K562 (cell line): ENCODE measurements at regions not wholly inside any gene's neighbourhood (a gene's known extent, or its start where the extent isn't known, plus 50 kb on each side); places are given as distances from the start of the nearest gene placed in this dataset.

Experiments used
- ATAC-seq: fragments of 200-7000 bp; cut with Tn5 transposase; 3 replicates; pipeline ENCODE4 v1.9.1; 2020; ENCODE audit warnings: moderate library complexity
- BruUV-seq: library from RNA; stranded (reverse); fragments of 400-500 nt; replicated peaks from 2 replicates; lab custom pipeline; 2021; lab: Mats Ljungman, UMichigan
- CTCF ChIA-PET: fragments of 300-600 bp; formaldehyde crosslinking; extraction: SDS; loops from one replicate; lab custom pipeline; 2021; ENCODE audit warnings: low intra/inter-chr PET ratio; lab: Yijun Ruan, JAX
- POLR2A ChIA-PET: fragments of 300-600, 350-650 bp; sonication (Branson Sonifier 250); formaldehyde crosslinking; extraction: SDS; loops from one replicate; lab custom pipeline; 2021; ENCODE audit warnings: antibody characterized with exemption, inconsistent platforms; lab: Yijun Ruan, JAX
- DNase-seq, 4 experiments: peaks; one replicate each; pipeline versions ENCODE4 v3.0.0 to v3.0.0-alpha.2; 2011 to 2018; ENCODE audit warnings: low spot score in 3 of 4, mixed read lengths in 3 of 4; ENCODE audit errors: extremely low read depth in 1 of 4
- FAIRE-seq: peaks from 2 replicates; lab custom pipeline; 2011; peaks lifted over from hg19 to GRCh38; lab: Jason Lieb, UNC
- H2AFZ ChIP-seq: 2 replicates; pipeline ENCODE4 v1.6.0; 2011; ENCODE audit warnings: low read depth, low read length, control low read depth, inconsistent platforms
- H3K27ac ChIP-seq: fragments of 200-600 bp; 3 replicates; pipeline ENCODE4 v1.8.0; 2011; ENCODE audit warnings: low read depth, mild to moderate bottlenecking, control low read depth, inconsistent platforms, low read length, moderate library complexity, mixed read lengths; ENCODE audit errors: extremely low read depth
- H3K27me3 ChIP-seq, 2 experiments: fragments of 300-600 bp in 1 of 2; 2 replicates in 1 of 2; 3 replicates in 1 of 2; pipeline versions ENCODE4 v1.6.0 to v1.8.0; 2011; ENCODE audit warnings: inconsistent platforms in 2 of 2, low read length in 2 of 2, mild to moderate bottlenecking in 1 of 2, mixed read lengths in 1 of 2, moderate library complexity in 1 of 2; ENCODE audit not compliant: control insufficient read depth in 2 of 2, insufficient read depth in 2 of 2
- H3K36me3 ChIP-seq: fragments of 300-600 bp; 3 replicates; pipeline ENCODE4 v1.8.0; 2011; ENCODE audit warnings: mild to moderate bottlenecking, low read length, inconsistent platforms; ENCODE audit not compliant: control insufficient read depth, insufficient read depth
- H3K4me1 ChIP-seq, 2 experiments: fragments of 200-600 bp in 1 of 2; replicated peaks in 1 of 2; 2 replicates in 1 of 2; 3 replicates in 1 of 2; pipeline versions ENCODE4 v1.5.1 to v1.8.0; 2011; ENCODE audit warnings: inconsistent platforms in 2 of 2, low read length in 2 of 2, mild to moderate bottlenecking in 1 of 2, mixed read lengths in 1 of 2, moderate library complexity in 1 of 2; ENCODE audit not compliant: control insufficient read depth in 2 of 2, insufficient read depth in 2 of 2
- H3K4me2 ChIP-seq: 2 replicates; pipeline ENCODE4 v1.6.1; 2011; ENCODE audit warnings: low read length, control low read depth, inconsistent platforms, mixed read lengths; ENCODE audit not compliant: insufficient read depth
- H3K4me3 ChIP-seq: fragments of 200-600 bp; sonication (generic), shearing (Covaris generic); 2 replicates; pipeline ENCODE4 v1.5.1; 2016; ENCODE audit warnings: control low read depth, inconsistent platforms
- H3K79me2 ChIP-seq: fragments of 200-600 bp; 3 replicates; pipeline ENCODE4 v1.8.0; 2011; ENCODE audit warnings: low read length, inconsistent platforms; ENCODE audit not compliant: control insufficient read depth, insufficient read depth
- H3K9ac ChIP-seq, 2 experiments: 2 replicates each; pipeline versions ENCODE4 v1.6.0 to v1.6.1; 2011; ENCODE audit warnings: low read depth in 2 of 2, low read length in 2 of 2, control low read depth in 1 of 2, inconsistent platforms in 1 of 2, mild to moderate bottlenecking in 1 of 2, mixed read lengths in 1 of 2; ENCODE audit not compliant: insufficient read depth in 1 of 2
- H3K9me1 ChIP-seq: one replicate; pipeline ENCODE4 v1.6.0; 2011; ENCODE audit warnings: inconsistent platforms, mild to moderate bottlenecking, low read length, moderate library complexity; ENCODE audit not compliant: control insufficient read depth, insufficient read depth
- H3K9me3 ChIP-seq: replicated peaks from 2 replicates; pipeline ENCODE4 v1.5.1; 2011; ENCODE audit warnings: low read depth, low read length, inconsistent platforms; ENCODE audit not compliant: control insufficient read depth, insufficient read depth
- H4K20me1 ChIP-seq: replicated peaks from 2 replicates; pipeline ENCODE4 v1.6.1; 2011; ENCODE audit warnings: low read length, inconsistent platforms, mixed read lengths; ENCODE audit not compliant: control insufficient read depth, insufficient read depth
- CCAR2 ChIP-seq: fragments of 200-400 bp; formaldehyde crosslinking; IDR thresholded peaks from 2 replicates; pipeline ENCODE4 v1.6.1; 2017; ENCODE audit warnings: mild to moderate bottlenecking, low read depth, low read length
- HDGF ChIP-seq: fragments of 450-650 bp; IDR thresholded peaks from 2 replicates; pipeline ENCODE4 v1.6.1; 2016
- HINFP ChIP-seq: fragments of 450-650 bp; conservative IDR thresholded peaks from 2 replicates; pipeline ENCODE4 v1.6.1; 2016; ENCODE audit warnings: missing genetic modification characterization, low read depth, mild to moderate bottlenecking, control low read depth, missing compliant biosample characterization
- JUND ChIP-seq, 2 experiments: IDR thresholded peaks; 2 replicates in 1 of 2; 3 replicates in 1 of 2; pipeline ENCODE4 v1.6.1; 2011; ENCODE audit warnings: borderline replicate concordance in 2 of 2, low read depth in 2 of 2, low read length in 2 of 2, improper control_type of control experiment in 1 of 2, missing biosample characterization in 1 of 2, missing genetic modification characterization in 1 of 2, missing genetic modification reagents in 1 of 2
- NR3C1 ChIP-seq: sonication (generic); formaldehyde crosslinking; IDR thresholded peaks from 2 replicates; pipeline ENCODE4 v1.8.1; 2022; ENCODE audit warnings: missing genetic modification reagents
- PTRF ChIP-seq: fragments of 450-650 bp; IDR thresholded peaks from 2 replicates; pipeline ENCODE4 v1.6.1; 2016; ENCODE audit warnings: mild to moderate bottlenecking, missing genetic modification characterization, missing compliant biosample characterization
- RHOXF2B ChIP-seq: fragments of 250-450 bp; sonication (Bioruptor Pico); conservative IDR thresholded peaks from 2 replicates; pipeline ENCODE4 v1.5.1; 2021
- STAT5B ChIP-seq: fragments of 250-450 bp; sonication (Bioruptor Pico); IDR thresholded peaks from 2 replicates; pipeline ENCODE4 v1.8.0; 2021; ENCODE audit warnings: mild to moderate bottlenecking, inconsistent platforms
- XRCC3 ChIP-seq: fragments of 450-650 bp; IDR thresholded peaks from 2 replicates; pipeline ENCODE4 v1.6.1; 2017; ENCODE audit warnings: mild to moderate bottlenecking, moderate library complexity
- ZFP1 ChIP-seq: fragments of 450-650 bp; formaldehyde crosslinking; IDR thresholded peaks from 2 replicates; pipeline ENCODE4 v1.4.0; 2020; ENCODE audit warnings: mild to moderate bottlenecking, mixed read lengths
- ZKSCAN1 ChIP-seq: fragments of 150-350 bp; IDR thresholded peaks from 2 replicates; pipeline ENCODE4 v1.6.1; 2016; ENCODE audit warnings: low read depth, low read length
- ZNF318 ChIP-seq, 2 experiments: fragments of 450-650 bp; IDR thresholded peaks; 2 replicates each; pipeline ENCODE4 v1.6.1; 2016; ENCODE audit warnings: mild to moderate bottlenecking in 2 of 2, borderline replicate concordance in 1 of 2, low read depth in 1 of 2, moderate library complexity in 1 of 2
- WGBS: fragments of 100-300 bp; shearing (Covaris generic); methylation state at CpG from one replicate; pipeline ENCODE4 v1.1.6; 2016; ENCODE audit warnings: low coverage, mixed read lengths; ENCODE audit not compliant: insufficient coverage; ENCODE audit errors: missing lambda C conversion rate; 5-methylcytosine and 5-hydroxymethylcytosine counted together
- in situ Hi-C: fragments of 300-500 bp; cut with MboI; formaldehyde crosslinking; loops from 4 replicates; pipeline ENCODE4 v1.15.0; 2018; ENCODE audit warnings: inconsistent platforms, mixed read lengths
- intact Hi-C: fragments of 100-400 bp; cut with micrococcal nuclease; formaldehyde crosslinking; loops from 2 replicates; pipeline ENCODE4 v1.14.2; 2022
- TF ChIP-seq, protein P1 (sequence below): fragments of 250-450 bp; sonication (Bioruptor Pico); IDR thresholded peaks from 2 replicates; pipeline ENCODE4 v1.4.0; 2020; ENCODE audit warnings: borderline replicate concordance

GRCh38 chr4:135368831-135369230 is 1167.2 kb upstream of the PABPC4L start:
- H2AFZ ChIP-seq: no peak overlapping the region
- no peak for ATAC-seq
- no peaks in the 10 kb centered on the region for H3K36me3 ChIP-seq
- H3K9me3 ChIP-seq: no peaks in the 10 kb centered on the region
- H4K20me1 ChIP-seq: no peaks in the 10 kb centered on the region
- 2% methylated on average over 3 of the region's 3 CpGs for WGBS
- no peaks in the 10 kb centered on the region for H3K27me3 ChIP-seq
- in situ Hi-C loops: no loop called here
- no peak overlapping the region for H3K27ac ChIP-seq
- H3K4me3 ChIP-seq: no peak overlapping the region
- H3K4me1 ChIP-seq: no peaks in the 10 kb centered on the region
- H3K4me2 ChIP-seq: no peak overlapping the region
- intact Hi-C loops: no loop called here
- no peak overlapping the region for H3K9ac ChIP-seq
- no peaks in the 10 kb centered on the region for H3K9me1 ChIP-seq
- BruUV-seq: no TSS peak
- no peaks in the 10 kb centered on the region for H3K79me2 ChIP-seq
- no peak for DNase-seq
- CTCF ChIA-PET: no interaction called here
- POLR2A ChIA-PET: no interaction called here
- no peak for FAIRE-seq
- TF ChIP-seq RHOXF2B (CRISPR knock-in tag) (no peak), ZFP1 (CRISPR knock-in tag) (no peak), JUND (IDR thresholded peaks at IDR 0.05; ENCODE audit: borderline replicate concordance, low read depth, low read length) (no peak), JUND (tag; IDR thresholded peaks at IDR 0.05; ENCODE audit: borderline replicate concordance, low read depth, low read length) (no peak), ZKSCAN1 (no peak), CCAR2 (no peak), XRCC3 (no peak), ZNF318 (IDR thresholded peaks at IDR 0.05; ENCODE audit: borderline replicate concordance in 1 of 2, low read depth in 1 of 2) (no peak), HINFP (tag) (no peak), STAT5B (no peak), NR3C1 (no peak), PTRF (tag) (no peak), HDGF (no peak)
- TF ChIP-seq, protein P1, sequence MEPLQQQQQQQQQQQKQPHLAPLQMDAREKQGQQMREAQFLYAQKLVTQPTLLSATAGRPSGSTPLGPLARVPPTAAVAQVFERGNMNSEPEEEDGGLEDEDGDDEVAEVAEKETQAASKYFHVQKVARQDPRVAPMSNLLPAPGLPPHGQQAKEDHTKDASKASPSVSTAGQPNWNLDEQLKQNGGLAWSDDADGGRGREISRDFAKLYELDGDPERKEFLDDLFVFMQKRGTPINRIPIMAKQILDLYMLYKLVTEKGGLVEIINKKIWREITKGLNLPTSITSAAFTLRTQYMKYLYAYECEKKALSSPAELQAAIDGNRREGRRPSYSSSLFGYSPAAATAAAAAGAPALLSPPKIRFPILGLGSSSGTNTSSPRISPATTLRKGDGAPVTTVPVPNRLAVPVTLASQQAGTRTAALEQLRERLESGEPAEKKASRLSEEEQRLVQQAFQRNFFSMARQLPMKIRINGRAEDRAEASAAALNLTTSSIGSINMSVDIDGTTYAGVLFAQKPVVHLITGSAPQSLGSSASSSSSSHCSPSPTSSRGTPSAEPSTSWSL (CRISPR knock-in tag): no peak
